Adipocyte (in vitro differentiated cells): ENCODE measurements at regions not wholly inside any gene's neighbourhood (a gene's known extent, or its start where the extent isn't known, plus 50 kb on each side); places are given as distances from the start of the nearest gene placed in this dataset.
A peak's percentile ranks its signal among the peaks of the same experiment; 100 is the strongest.
"Not testable (repeated sequence)": the region's sequence is repeated elsewhere in the genome, so short reads cannot be mapped to it uniquely, and the experiment has no call there.

ENCODE experiments used
- DNase-seq: peaks from one replicate; pipeline ENCODE4 v3.0.0-alpha.2; 2015; ENCODE audit warnings: low read depth
- H3K27me3 ChIP-seq: replicated peaks from 2 replicates; pipeline ENCODE4 v1.7.0; 2013; ENCODE audit warnings: mild to moderate bottlenecking, low read length, moderate library complexity; ENCODE audit not compliant: control insufficient read depth, insufficient read depth
- H3K36me3 ChIP-seq: 2 replicates; pipeline ENCODE4 v1.7.0; 2013; ENCODE audit warnings: low read length, mild to moderate bottlenecking, moderate library complexity; ENCODE audit not compliant: control insufficient read depth, insufficient read depth, severe bottlenecking
- H3K4me1 ChIP-seq: 2 replicates; pipeline ENCODE4 v1.7.0; 2013; ENCODE audit warnings: mild to moderate bottlenecking, low read length, moderate library complexity; ENCODE audit not compliant: control insufficient read depth, insufficient read depth
- H3K4me3 ChIP-seq: 2 replicates; pipeline ENCODE4 v1.7.0; 2013; ENCODE audit warnings: mild to moderate bottlenecking, low read length, moderate library complexity
- H3K9ac ChIP-seq: 2 replicates; pipeline ENCODE4 v1.7.0; 2013; ENCODE audit warnings: mild to moderate bottlenecking, low read length, moderate library complexity
- H3K9me3 ChIP-seq: 2 replicates; pipeline ENCODE4 v1.7.0; 2013; ENCODE audit warnings: mild to moderate bottlenecking, low read length, moderate library complexity; ENCODE audit not compliant: control insufficient read depth

GRCh38 chr5:122209601-122210000 is 80.3 kb downstream of the ZNF474 start:
- H3K4me1 ChIP-seq, H3K9me3 ChIP-seq, H3K9ac ChIP-seq, H3K27me3 ChIP-seq, H3K4me3 ChIP-seq, DNase-seq, H3K36me3 ChIP-seq: not testable (repeated sequence)

DNA sequence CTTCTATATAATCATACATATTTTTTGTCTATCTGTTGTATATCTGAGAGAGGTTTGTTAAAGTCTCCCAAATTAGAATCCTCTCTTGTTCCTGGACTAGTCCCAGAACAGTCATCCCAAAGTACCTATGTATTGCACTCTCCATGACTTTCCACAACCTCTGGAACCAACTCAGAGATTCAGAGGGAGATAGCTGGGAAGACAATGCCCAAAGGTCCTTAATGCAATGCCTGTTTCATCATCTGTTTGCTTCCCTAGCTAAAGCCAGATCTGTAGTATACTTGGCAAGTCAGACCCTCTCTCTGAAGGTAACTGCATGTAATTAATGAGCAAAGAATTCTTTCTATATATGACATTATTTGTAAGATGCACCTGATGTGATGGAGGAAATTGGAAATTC is 89.4 kb downstream of the ZNF474 start:
- DNase-seq: peak; percentile 29
- Histone ChIP-seq H3K4me3 (no peak overlapping the region), H3K9ac (no peak overlapping the region), H3K36me3 (no peaks in the 10 kb centered on the region), H3K9me3 (peaks cover 2% of the 10 kb centered on the region), H3K4me1 (no peaks in the 10 kb centered on the region), H3K27me3 (no peaks in the 10 kb centered on the region)

DNA sequence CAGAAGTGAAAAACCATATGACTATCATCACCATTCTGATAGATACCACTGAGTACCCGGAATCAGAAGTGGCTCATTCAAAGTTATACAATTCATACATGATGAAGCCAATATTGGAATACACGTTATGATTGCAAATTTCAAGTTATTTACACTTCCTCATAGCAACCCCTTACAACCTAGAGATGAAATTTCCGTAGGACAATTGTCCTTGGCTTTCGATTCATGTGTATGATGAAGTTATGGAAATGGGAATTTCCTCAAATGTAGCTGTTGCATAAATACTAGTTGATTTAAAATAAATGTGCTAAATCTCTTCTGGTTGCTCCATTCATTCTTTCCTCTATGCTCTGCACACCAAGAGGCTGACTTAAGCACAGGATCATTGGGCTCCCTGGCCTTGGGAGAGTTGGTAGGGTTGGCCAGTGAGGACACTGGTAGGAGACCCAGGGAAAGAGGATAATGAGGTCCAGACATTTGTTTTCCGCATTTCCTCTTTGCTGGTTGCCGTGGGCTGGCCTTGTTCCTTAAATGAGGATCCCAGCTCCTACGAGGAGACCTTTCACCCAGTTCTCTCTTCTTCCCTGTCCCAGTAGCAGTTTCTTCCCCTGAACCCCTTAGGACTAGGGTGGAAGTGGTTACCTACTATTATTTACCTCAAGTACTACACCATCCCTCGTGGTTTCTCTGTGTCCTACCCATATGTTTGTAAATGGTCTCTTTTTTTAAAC is 90.3 kb downstream of the ZNF474 start:
- no peak for DNase-seq
- Histone ChIP-seq H3K9ac (no peak overlapping the region), H3K9me3 (peaks cover 5% of the 10 kb centered on the region), H3K36me3 (no peaks in the 10 kb centered on the region), H3K4me1 (no peaks in the 10 kb centered on the region), H3K4me3 (no peak overlapping the region), H3K27me3 (no peaks in the 10 kb centered on the region)

DNA sequence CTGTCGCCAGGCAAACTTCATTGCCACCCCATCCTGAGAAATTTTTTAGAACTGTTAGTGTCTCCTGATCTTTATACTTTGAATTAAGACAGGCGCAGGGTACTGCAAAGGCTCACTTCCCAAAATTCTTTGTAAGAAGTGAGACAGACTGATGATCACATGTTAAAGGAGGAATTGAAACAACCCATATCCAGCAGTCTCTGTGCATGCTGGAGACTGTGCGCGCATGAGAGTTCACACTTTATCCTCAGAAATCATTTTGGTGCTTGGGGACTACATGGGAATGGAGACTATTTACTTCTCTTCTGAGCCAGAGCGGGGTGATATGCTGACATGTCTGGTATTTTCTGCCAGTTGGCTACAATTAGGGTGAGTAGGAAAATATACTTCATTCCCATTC is 91.2 kb downstream of the ZNF474 start:
- no peak for DNase-seq
- H3K4me1 ChIP-seq: no peaks in the 10 kb centered on the region

GRCh38 chr5:122221857-122222256 is 90.2 kb upstream of the SNCAIP start:
- H3K9ac ChIP-seq: no peak overlapping the region
- H3K27me3 ChIP-seq: no peaks in the 10 kb centered on the region
- DNase-seq: no peak
- peaks cover 5% of the 10 kb centered on the region for H3K9me3 ChIP-seq
- no peaks in the 10 kb centered on the region for H3K4me1 ChIP-seq
- H3K4me3 ChIP-seq: no peak overlapping the region
- H3K36me3 ChIP-seq: no peaks in the 10 kb centered on the region

More for the DNA sequence above, 91.2 kb downstream of the ZNF474 start:
- H3K9me3 ChIP-seq: peaks cover 5% of the 10 kb centered on the region
- H3K9ac ChIP-seq: no peak overlapping the region
- H3K27me3 ChIP-seq: no peaks in the 10 kb centered on the region
- no peak overlapping the region for H3K4me3 ChIP-seq
- no peaks in the 10 kb centered on the region for H3K36me3 ChIP-seq

DNA sequence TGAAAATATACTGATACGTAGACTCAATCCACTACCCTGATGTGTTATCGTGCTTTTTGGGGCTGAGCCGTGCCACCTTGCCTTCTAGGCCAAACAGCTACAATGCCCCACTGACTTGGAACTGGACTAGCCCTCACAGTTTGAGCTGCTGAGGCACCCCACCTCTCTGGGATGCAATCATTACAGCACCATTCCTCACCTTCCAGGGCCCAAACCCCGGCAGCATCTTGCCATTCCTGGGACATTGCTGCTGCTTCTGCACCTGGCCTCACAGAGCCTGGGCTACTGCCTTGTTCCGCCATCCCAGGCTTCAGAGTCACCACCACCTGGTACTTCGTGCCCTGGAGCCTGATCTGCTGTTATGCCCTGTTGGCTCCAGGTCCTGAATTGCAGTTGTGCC is 89.5 kb upstream of the SNCAIP start:
- H3K27me3 ChIP-seq: no peaks in the 10 kb centered on the region
- peaks cover 5% of the 10 kb centered on the region for H3K9me3 ChIP-seq
- no peaks in the 10 kb centered on the region for H3K36me3 ChIP-seq
- H3K4me3 ChIP-seq: no peak overlapping the region
- DNase-seq: no peak
- H3K4me1 ChIP-seq: no peaks in the 10 kb centered on the region
- no peak overlapping the region for H3K9ac ChIP-seq

GRCh38 chr5:122228728-122229392 is 83.2 kb upstream of the SNCAIP start:
- no peaks in the 10 kb centered on the region for H3K27me3 ChIP-seq
- no peak overlapping the region for H3K9ac ChIP-seq
- no peaks in the 10 kb centered on the region for H3K36me3 ChIP-seq
- H3K9me3 ChIP-seq: peaks cover 2% of the 10 kb centered on the region
- DNase-seq: no peak
- H3K4me1 ChIP-seq: no peaks in the 10 kb centered on the region
- H3K4me3 ChIP-seq: no peak overlapping the region

- no peak overlapping the region for H3K4me3 ChIP-seq
- H3K4me1 ChIP-seq: no peaks in the 10 kb centered on the region
- H3K9ac ChIP-seq: no peak overlapping the region
Observed at GRCh38 chr5:122229551-122229950, 82.5 kb upstream of the SNCAIP start.

GRCh38 chr5:122236270-122237040 is 75.6 kb upstream of the SNCAIP start:
- Histone ChIP-seq H3K9me3 (no peaks in the 10 kb centered on the region), H3K9ac (no peak overlapping the region), H3K4me1 (no peaks in the 10 kb centered on the region), H3K27me3 (no peaks in the 10 kb centered on the region), H3K36me3 (no peaks in the 10 kb centered on the region), H3K4me3 (no peak overlapping the region)
- no peak for DNase-seq

More at GRCh38 chr5:122229551-122229950, 82.5 kb upstream of the SNCAIP start:
- DNase-seq: no peak
- Histone ChIP-seq H3K27me3 (no peaks in the 10 kb centered on the region), H3K36me3 (no peaks in the 10 kb centered on the region), H3K9me3 (no peaks in the 10 kb centered on the region)

- DNase-seq: no peak
- no peak overlapping the region for H3K4me3 ChIP-seq
Observed at GRCh38 chr5:122237906-122238305, 74.1 kb upstream of the SNCAIP start.

DNA sequence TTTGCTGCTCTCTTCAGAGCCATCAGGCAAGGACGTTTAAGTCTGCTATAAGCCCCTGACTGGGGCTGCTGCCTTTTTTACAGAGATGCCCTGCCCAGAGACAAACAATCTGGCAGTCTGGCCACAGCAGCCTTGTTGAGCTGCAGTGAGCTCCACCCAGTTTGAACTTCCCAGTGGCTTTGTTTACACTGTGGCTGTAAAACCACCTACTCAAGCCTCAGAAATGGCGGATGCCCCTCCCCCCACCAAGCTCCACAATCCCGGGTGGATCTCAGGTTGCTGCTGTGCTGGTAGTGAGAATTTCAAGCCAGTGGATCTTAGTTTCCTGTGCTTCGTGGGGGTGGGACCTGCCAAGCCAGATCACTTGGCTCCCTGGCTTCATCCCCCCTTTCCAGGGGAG is 59.7 kb upstream of the SNCAIP start:
- DNase-seq: no peak
- Histone ChIP-seq H3K9me3 (peaks cover 33% of the 10 kb centered on the region), H3K9ac (no peak overlapping the region), H3K4me3 (no peak overlapping the region), H3K27me3 (no peaks in the 10 kb centered on the region), H3K4me1 (no peaks in the 10 kb centered on the region), H3K36me3 (no peaks in the 10 kb centered on the region)

More at GRCh38 chr5:122237906-122238305, 74.1 kb upstream of the SNCAIP start:
- Histone ChIP-seq H3K4me1 (no peaks in the 10 kb centered on the region), H3K9ac (no peak overlapping the region), H3K9me3 (no peaks in the 10 kb centered on the region), H3K27me3 (no peaks in the 10 kb centered on the region), H3K36me3 (no peaks in the 10 kb centered on the region)
